ENCODE measurements at regions not wholly inside any gene's neighbourhood (a gene's known extent, or its start where the extent isn't known, plus 50 kb on each side); places are given as distances from the start of the nearest gene placed in this dataset.

DNA sequence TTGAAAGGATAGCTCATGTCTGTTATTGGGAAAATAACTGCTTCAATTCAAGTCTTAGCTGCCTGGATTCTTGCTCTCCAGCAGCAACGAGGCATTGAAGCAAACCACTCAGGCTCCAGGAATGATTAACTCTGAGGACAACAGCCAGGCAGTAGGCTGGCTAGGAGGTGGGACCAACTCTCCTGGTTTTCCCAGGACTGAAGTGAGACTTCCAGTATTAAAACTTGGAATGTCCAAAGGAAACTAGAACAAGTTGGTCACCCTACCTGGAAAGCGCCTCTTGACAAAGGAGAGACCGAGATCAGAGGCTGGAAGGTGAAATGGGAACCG is 100.7 kb downstream of the SALL1 start:
- TF ChIP-seq EZH2 (IDR thresholded peaks at IDR 0.05; ENCODE audit: borderline replicate concordance, low read depth, low read length, severe bottlenecking) = no peak
- TF ChIP-seq, protein P1, sequence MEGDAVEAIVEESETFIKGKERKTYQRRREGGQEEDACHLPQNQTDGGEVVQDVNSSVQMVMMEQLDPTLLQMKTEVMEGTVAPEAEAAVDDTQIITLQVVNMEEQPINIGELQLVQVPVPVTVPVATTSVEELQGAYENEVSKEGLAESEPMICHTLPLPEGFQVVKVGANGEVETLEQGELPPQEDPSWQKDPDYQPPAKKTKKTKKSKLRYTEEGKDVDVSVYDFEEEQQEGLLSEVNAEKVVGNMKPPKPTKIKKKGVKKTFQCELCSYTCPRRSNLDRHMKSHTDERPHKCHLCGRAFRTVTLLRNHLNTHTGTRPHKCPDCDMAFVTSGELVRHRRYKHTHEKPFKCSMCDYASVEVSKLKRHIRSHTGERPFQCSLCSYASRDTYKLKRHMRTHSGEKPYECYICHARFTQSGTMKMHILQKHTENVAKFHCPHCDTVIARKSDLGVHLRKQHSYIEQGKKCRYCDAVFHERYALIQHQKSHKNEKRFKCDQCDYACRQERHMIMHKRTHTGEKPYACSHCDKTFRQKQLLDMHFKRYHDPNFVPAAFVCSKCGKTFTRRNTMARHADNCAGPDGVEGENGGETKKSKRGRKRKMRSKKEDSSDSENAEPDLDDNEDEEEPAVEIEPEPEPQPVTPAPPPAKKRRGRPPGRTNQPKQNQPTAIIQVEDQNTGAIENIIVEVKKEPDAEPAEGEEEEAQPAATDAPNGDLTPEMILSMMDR (IDR thresholded peaks at IDR 0.05; ENCODE audit: borderline replicate concordance, extremely low read depth, low read length, poor library complexity, severe bottlenecking) = no peak

All from DND-41 (cell line).